GM19468 (cell line): ENCODE measurements at regions not wholly inside any gene's neighbourhood (a gene's known extent, or its start where the extent isn't known, plus 50 kb on each side); places are given as distances from the start of the nearest gene placed in this dataset.
"Not testable (repeated sequence)": the region's sequence is repeated elsewhere in the genome, so short reads cannot be mapped to it uniquely, and the experiment has no call there.

Experiments
- ATAC-seq: cut with Tn5 transposase; IDR thresholded peaks from one replicate; pipeline ENCODE4 v1.9.1; 2021; ENCODE audit warnings: mild to moderate bottlenecking, moderate library complexity, moderate number of reproducible peaks; ENCODE audit not compliant: unreplicated experiment; ENCODE audit errors: extremely low read depth

DNA sequence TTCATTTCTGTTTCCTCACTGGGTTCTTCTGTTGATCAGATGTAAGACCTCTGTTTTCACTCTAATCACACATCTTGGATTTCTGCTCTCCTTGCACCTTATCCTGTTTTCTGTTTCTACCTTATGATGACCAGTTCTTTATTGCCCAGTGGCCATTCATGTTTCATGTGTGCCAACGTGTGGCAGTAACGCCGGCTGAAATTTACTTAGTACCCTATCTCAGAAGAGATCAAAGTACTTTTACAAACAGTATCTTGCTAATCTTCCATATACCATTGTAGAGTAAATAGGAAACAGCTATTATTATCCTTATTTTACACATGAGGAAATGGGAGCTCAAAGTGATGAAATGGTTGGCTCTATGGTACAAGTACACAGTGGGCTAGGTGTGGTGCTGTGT lies 74.0 kb downstream of the GATA3 start:
- ATAC-seq: no peak

DNA sequence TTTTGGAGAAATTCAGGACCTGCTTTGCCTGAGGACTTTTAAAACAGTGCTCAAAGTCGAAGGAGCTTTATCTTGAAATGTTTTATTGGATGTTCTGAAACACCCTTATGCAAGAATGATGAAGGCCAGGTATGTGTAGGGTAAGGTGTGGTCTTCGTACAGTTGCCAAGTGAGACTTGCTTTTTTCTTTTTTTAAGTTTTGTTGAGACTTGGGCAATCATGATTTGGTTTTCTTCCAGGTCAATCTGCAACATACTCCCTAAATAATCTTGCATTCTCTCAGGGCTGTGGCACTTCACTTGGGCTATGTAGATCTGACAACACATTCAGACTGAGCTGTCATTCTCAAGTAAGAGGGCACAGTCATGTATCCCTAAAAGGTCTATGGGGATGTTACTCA lies 75.0 kb downstream of the GATA3 start:
- no peak for ATAC-seq

- peak; percentile 40 for ATAC-seq
These were observed 76.8 kb downstream of the GATA3 start for GRCh38 chr10:8130973-8131911.

GRCh38 chr10:8133146-8133545 lies 78.7 kb downstream of the GATA3 start:
- ATAC-seq: peak; percentile 60

DNA sequence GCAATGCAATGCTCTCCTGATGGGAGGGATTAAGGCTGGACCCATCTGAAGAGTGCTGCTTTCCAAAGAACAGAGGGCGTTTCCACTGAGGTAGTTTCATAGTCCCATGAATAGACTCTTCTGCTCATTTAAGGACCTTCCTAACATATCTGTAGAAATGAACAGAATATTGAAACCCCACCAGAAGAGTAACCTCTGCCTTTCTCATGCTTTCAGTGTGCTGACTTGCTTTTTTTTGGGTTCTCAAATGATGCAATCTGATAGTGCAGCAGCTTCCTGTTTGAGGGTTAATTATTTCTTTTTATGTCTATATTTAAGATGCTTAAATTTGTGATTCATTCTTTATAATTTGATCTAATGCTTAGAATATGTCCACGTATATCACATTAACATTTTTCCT lies 82.2 kb downstream of the GATA3 start:
- ATAC-seq: no peak

- ATAC-seq: no peak
These were observed 82.8 kb downstream of the GATA3 start for GRCh38 chr10:8137272-8137681.

- ATAC-seq: peak; percentile 14
These were observed 83.2 kb downstream of the GATA3 start for GRCh38 chr10:8137726-8138125.

- ATAC-seq: no peak
These were observed 84.0 kb downstream of the GATA3 start for GRCh38 chr10:8138471-8138870.

DNA sequence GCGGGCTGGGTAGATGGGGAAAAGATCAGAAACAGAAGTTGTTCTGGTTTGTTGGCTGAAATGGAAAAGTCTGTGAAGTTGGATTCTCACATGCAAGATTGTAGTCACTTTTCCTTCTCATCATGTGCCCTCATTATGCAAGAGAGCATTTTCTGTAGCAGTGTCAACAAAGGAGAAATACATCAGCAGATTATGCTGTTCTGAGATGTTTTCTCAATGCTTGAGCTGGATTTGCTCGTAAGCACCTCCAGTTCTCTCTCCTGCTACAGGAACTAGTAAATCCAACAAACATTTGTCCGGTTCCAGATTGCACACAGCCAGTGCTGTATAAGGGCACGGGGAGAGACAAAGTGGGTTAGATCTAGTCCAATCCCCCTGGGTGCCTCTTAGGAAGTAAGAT lies 90.0 kb downstream of the GATA3 start:
- ATAC-seq: no peak

DNA sequence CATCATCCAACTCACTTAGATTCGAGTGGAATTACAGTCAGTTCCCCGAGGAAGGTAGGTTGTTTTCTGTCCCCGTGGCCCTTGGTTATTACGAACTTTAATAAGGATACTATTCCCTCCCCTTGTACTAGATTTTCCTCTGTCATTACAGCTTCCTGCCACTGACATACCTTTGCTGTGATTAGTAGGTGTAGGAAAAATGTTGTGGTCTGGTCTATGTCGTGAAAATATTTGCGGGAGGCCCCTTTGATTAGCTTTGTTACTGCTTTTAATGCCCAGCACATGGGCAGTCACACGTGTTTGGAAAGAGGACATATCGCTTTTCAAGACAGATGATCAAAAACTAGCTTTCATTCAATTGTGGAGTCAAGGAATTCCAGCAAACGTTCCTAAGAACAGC lies 92.2 kb downstream of the GATA3 start:
- no peak for ATAC-seq

GRCh38 chr10:8149991-8150390 lies 95.5 kb downstream of the GATA3 start:
- no peak for ATAC-seq

GRCh38 chr10:8150401-8150905 lies 96.0 kb downstream of the GATA3 start:
- no peak for ATAC-seq

DNA sequence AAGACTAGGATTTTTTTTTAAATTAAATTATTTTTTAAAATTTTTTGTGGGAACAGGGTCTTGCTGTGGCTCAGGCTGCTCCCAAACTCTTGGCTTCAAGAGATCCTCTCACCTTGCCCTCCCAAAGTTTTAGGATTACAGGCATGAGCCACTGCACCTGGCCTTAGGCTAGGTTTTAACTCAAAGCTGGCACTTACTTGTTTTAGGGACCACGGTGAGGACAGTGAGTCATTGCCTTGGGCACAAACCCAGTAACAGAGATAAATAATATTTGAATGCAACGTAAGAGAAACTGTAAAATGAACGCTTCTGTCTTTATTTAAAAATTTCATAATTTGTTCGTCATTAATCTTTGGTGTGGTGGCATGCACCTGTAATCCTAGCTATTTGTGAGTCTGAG lies 96.6 kb downstream of the GATA3 start:
- ATAC-seq: no peak

DNA sequence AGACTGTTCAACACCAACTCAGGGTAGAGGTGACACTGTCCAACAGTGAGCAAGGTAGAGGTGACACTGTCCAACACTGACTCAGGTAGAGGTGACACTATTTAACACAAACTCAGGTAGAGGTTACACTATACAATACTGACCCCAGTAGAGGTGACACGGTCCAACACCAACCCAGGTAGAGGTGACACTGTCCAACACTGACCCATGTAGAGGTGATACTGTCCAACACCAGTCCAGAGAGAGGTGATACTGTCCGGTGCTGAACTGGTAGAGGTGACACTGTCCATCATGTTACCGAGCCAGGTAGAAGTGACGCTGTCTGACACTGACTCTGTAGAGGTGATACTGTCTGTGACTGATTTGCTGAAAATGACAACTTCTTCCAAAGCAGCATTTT lies 102.4 kb downstream of the GATA3 start:
- ATAC-seq: no peak

GRCh38 chr10:8158193-8159071 lies 103.9 kb downstream of the GATA3 start:
- no peak for ATAC-seq

DNA sequence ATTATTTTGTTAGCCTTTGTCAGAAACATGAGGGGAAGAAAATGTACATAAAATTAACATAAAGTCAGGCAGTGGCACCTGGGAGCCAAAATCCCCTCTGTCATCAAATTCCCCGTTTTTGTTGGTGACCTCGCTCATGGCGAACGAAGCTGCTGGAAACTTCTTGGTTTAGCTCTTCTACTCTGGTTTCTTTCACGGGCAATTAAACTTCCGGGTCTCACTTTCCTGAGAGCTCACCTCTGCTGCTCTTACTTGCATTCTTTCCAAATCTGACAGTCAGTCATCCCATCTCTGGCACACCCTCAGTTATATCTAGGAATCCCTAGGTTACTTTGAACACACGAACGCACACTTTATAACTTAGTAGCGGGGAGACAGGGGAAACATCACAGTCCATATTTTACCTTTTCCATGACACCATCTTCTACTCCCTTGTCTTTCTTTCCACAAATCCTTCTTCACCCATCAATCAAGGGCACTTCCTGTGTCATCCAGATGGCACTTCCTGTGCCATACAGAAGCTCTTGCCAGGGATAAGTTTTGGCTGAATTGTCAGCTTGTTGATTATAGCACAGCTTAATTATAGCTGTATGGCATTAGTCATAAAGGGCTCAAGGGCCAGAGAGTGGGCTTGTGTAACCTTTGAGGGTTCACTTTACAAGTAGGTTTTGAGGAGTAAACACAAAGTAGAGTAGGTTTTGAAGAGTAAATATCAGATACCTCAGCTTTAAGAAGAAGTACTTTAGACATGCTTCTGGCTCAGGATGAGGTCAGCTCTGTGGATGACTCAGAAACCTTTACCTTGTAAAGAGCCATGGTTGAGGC lies 105.1 kb downstream of the GATA3 start:
- ATAC-seq: no peak

DNA sequence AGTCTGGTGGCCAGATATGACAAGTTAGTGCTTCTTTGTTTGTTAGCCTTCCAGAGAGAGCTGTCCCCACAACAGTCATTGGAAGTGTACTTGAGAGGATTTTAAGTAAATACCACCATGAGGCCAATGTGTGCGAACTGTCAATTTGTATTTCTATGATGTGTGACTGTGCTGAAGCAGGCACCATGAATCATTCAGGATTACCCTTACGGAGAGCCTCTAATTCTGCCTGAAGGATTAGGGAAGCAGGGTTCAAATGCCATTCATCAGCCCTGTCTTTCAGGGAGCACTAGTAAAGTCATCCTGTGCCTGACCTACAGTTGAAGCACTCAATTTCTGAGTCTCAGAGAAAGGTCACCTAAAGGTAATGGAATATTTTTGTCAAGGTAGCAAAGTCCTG lies 109.3 kb downstream of the GATA3 start:
- no peak for ATAC-seq

GRCh38 chr10:8164640-8165039 lies 110.2 kb downstream of the GATA3 start:
- ATAC-seq: not testable (repeated sequence)

DNA sequence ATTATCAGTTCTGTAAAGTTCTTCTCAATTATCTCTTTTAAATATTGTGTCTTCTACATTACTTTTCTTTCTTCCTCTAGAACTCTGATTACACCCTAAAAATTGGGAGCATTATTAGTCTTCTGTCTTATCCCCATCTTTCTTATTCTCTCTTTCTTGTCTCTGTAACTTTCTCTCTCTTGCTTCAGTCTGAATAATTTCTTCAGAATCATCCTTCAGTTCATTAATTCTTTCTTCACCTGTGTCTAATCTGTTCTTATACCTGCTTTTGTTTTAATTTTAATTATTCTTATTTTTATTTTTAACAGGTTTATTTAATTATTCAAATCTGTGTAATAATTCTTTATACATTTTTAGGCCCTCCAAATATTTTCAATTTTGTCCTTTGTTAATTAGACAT lies 114.3 kb downstream of the GATA3 start:
- ATAC-seq: no peak

DNA sequence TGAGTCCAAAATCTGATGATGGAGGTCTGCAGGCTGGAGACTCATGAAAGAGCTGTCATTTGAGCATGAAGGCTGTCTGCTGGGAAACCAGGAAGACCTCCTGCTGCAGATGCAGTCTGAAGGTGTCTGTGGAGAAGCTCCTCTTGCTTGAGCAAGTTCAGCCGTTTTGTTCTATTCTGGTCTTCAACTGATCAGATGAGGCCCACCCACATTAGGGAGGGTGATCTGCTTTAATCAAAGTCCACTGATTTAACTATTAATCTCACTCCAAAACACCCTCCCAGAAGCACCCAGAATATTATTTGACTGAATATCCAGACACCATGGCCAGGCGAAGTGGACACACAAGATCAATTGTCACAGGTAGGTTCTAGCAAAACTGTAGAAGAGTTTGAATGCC lies 116.5 kb downstream of the GATA3 start:
- ATAC-seq: no peak
